CD4-positive, alpha-beta T cell treated with Interferon gamma for 1 hour (primary cell): ENCODE measurements at regions not wholly inside any gene's neighbourhood (a gene's known extent, or its start where the extent isn't known, plus 50 kb on each side); places are given as distances from the start of the nearest gene placed in this dataset.

Source experiments
- DNase-seq: peaks from one replicate; pipeline ENCODE4 v3.0.0-alpha.2; 2020

GRCh38 chr12:107528731-107529365, 156.8 kb upstream of the PWP1 start:
- no peak for DNase-seq

- DNase-seq = no peak
Observed at GRCh38 chr12:107529991-107530390, 155.6 kb upstream of the PWP1 start.

- no peak for DNase-seq
Observed at GRCh38 chr12:107530701-107531100, 154.9 kb upstream of the PWP1 start.

- DNase-seq = no peak
Observed at GRCh38 chr12:107533218-107533617, 152.4 kb upstream of the PWP1 start.

GRCh38 chr12:107536613-107537012, 149.0 kb upstream of the PWP1 start:
- DNase-seq = no peak

GRCh38 chr12:107537464-107538119, 148.0 kb upstream of the PWP1 start:
- DNase-seq = no peak

- no peak for DNase-seq
Observed at GRCh38 chr12:107539196-107539939, 146.2 kb upstream of the PWP1 start.

GRCh38 chr12:107541001-107541705, 144.4 kb upstream of the PWP1 start:
- no peak for DNase-seq

GRCh38 chr12:107543416-107543815, 142.2 kb upstream of the PWP1 start:
- DNase-seq = no peak

- DNase-seq = no peak
Observed at GRCh38 chr12:107543841-107544240, 141.8 kb upstream of the PWP1 start.

GRCh38 chr12:107544937-107545336, 140.7 kb upstream of the PWP1 start:
- no peak for DNase-seq

GRCh38 chr12:107545737-107546353, 139.8 kb upstream of the PWP1 start:
- DNase-seq = no peak

- DNase-seq = no peak
Observed at GRCh38 chr12:107547389-107547788, 138.2 kb upstream of the PWP1 start.

- no peak for DNase-seq
Observed at GRCh38 chr12:107549651-107550480, 135.7 kb upstream of the PWP1 start.

- no peak for DNase-seq
Observed at GRCh38 chr12:107551434-107551833, 134.2 kb upstream of the PWP1 start.

- no peak for DNase-seq
Observed at GRCh38 chr12:107552263-107552662, 133.3 kb upstream of the PWP1 start.

- no peak for DNase-seq
Observed at GRCh38 chr12:107553211-107553765, 132.3 kb upstream of the PWP1 start.

GRCh38 chr12:107554941-107555340, 130.7 kb upstream of the PWP1 start:
- DNase-seq = no peak

GRCh38 chr12:107557026-107557425, 128.6 kb upstream of the PWP1 start:
- no peak for DNase-seq

- DNase-seq = no peak
Observed at GRCh38 chr12:107557589-107558100, 128.0 kb upstream of the PWP1 start.

GRCh38 chr12:107558141-107558815, 127.3 kb upstream of the PWP1 start:
- DNase-seq = no peak
